Stomach (tissue), 8 donors: ENCODE measurements at regions not wholly inside any gene's neighbourhood (a gene's known extent, or its start where the extent isn't known, plus 50 kb on each side); places are given as distances from the start of the nearest gene placed in this dataset.

Experiments used
- DNase-seq, 2 donors: peaks; one replicate each; pipeline versions ENCODE4 v3.0.0 to v3.0.0-alpha.2; 2013 to 2019
- H3K27ac ChIP-seq, 5 donors: fragments of 200-600 bp in 4 of 5; sonication (generic) in 4 of 5; one replicate each; pipeline ENCODE4 v1.5.1; 2013 to 2019; ENCODE audit warnings: mild to moderate bottlenecking in 1 of 5, moderate library complexity in 1 of 5
- H3K27me3 ChIP-seq, 3 donors: fragments of 200-600 bp; sonication (generic); one replicate each; pipeline ENCODE4 v1.5.1; 2017 to 2019; ENCODE audit warnings: mixed run types in 1 of 3
- H3K36me3 ChIP-seq, 4 donors: fragments of 200-600 bp; sonication (generic); 1 replicate in 3 of 4; 2 replicates in 1 of 4; pipeline ENCODE4 v1.5.1; 2016 to 2019
- H3K4me1 ChIP-seq, 4 donors: fragments of 200-600 bp; sonication (generic); one replicate each; pipeline ENCODE4 v1.5.1; 2016 to 2019
- H3K4me3 ChIP-seq, 4 donors: fragments of 200-600 bp; sonication (generic) in 3 of 4; one replicate each; pipeline ENCODE4 v1.5.1; 2016 to 2019; ENCODE audit warnings: mild to moderate bottlenecking in 1 of 4
- H3K9me3 ChIP-seq, 4 donors: fragments of 200-600 bp; sonication (generic); one replicate each; pipeline ENCODE4 v1.5.1; 2016 to 2019
- CTCF ChIP-seq, 7 experiments: fragments of 450-650 bp in 4 of 7; fragments of 200-600 bp in 3 of 7; sonication (generic) in 3 of 7; IDR thresholded peaks; one replicate each; pipeline ENCODE4 v1.5.1; 2016 to 2019; ENCODE audit warnings: antibody characterized with exemption in 7 of 7, control low read depth in 2 of 7, mild to moderate bottlenecking in 1 of 7
- EP300 ChIP-seq: sonication (generic); formaldehyde crosslinking; IDR thresholded peaks from one replicate; pipeline ENCODE4 v1.6.1; 2017; ENCODE audit warnings: antibody characterized with exemption
- POLR2A ChIP-seq, 4 donors: fragments of 450-650 bp; IDR thresholded peaks; one replicate each; pipeline ENCODE4 v1.6.1; 2016; ENCODE audit warnings: antibody characterized with exemption in 4 of 4, control low read depth in 2 of 4, mild to moderate bottlenecking in 1 of 4, moderate library complexity in 1 of 4
- POLR2AphosphoS5 ChIP-seq, 3 donors: sonication (generic); formaldehyde crosslinking; IDR thresholded peaks; one replicate each; pipeline ENCODE4 v1.6.1; 2016; ENCODE audit warnings: antibody characterized with exemption in 3 of 3
- WGBS, 5 donors: extraction: QIAGEN DNeasy Blood & Tissue Kit in 3 of 5; methylation state at CpG; one replicate each; pipeline versions ENCODE4 v1.1.5 to v1.1.7; 2013 to 2018; 5-methylcytosine and 5-hydroxymethylcytosine counted together
- intact Hi-C: fragments of 100-400 bp; cut with DNase I; formaldehyde crosslinking; loops from one replicate; pipeline ENCODE4 v1.15.1; 2023; ENCODE audit warnings: low total_unique reads
- donor health status: healthy with polysubstance abuse.
- donor health status: Bipolar disorder and iron deficiency.
- donor health status: healthy.

- Histone ChIP-seq H3K4me3 (no peak overlapping the region), H3K4me1 (no peaks in the 10 kb centered on the region), H3K27ac (no peak overlapping the region), H3K9me3 (no peaks in the 10 kb centered on the region), H3K36me3 (no peaks in the 10 kb centered on the region), H3K27me3 (no peaks in the 10 kb centered on the region)
- WGBS, 5 donors: 83 to 95% (median 89%) methylated on average over 2 of the region's 2 CpGs
- intact Hi-C loops: no loop called here
- TF ChIP-seq POLR2A (IDR thresholded peaks at IDR 0.05) (no peak), EP300 (no peak), POLR2AphosphoS5 (IDR thresholded peaks at IDR 0.05) (no peak)
- DNase-seq: no peak
Observed at GRCh38 chr7:110066843-110067242, 1024.1 kb upstream of the LRRN3 start.

DNA sequence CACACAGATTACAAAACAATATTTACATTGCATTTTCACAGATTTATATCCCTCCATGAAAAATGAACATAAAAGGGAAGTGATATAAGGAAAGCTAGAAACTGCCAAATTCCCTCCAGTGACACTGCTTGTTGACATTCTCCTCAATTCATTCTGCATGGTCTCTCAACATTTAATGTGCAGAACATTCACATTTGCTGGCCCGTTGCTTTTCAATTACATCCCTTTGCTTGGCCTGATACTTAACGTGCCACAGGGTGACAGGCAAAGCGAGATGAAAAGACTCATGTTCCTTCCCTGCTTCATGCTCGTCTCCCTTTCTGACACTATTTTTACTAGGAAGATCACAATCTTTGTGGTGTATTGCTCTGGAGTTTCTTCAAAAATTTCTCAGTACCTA is 1019.7 kb upstream of the LRRN3 start:
- no peaks in the 10 kb centered on the region for H3K9me3 ChIP-seq
- TF ChIP-seq EP300 (no peak), POLR2A (IDR thresholded peaks at IDR 0.05) (no peak), POLR2AphosphoS5 (IDR thresholded peaks at IDR 0.05) (no peak), CTCF (IDR thresholded peaks at IDR 0.05) (no peak)
- no peak overlapping the region for H3K27ac ChIP-seq
- DNase-seq: no peak
- H3K4me1 ChIP-seq: no peaks in the 10 kb centered on the region
- no peaks in the 10 kb centered on the region for H3K36me3 ChIP-seq
- WGBS, 5 donors: 74 to 86% (median 79%) methylated on average over 4 of the region's 4 CpGs
- H3K27me3 ChIP-seq: no peaks in the 10 kb centered on the region
- intact Hi-C loops: no loop called here
- H3K4me3 ChIP-seq: no peak overlapping the region

- no peaks in the 10 kb centered on the region for H3K36me3 ChIP-seq
- H3K4me1 ChIP-seq: no peaks in the 10 kb centered on the region
- no peak for DNase-seq
- no peaks in the 10 kb centered on the region for H3K9me3 ChIP-seq
- H3K4me3 ChIP-seq: no peak overlapping the region
- no peak overlapping the region for H3K27ac ChIP-seq
- TF ChIP-seq POLR2A (IDR thresholded peaks at IDR 0.05): no peak
- TF ChIP-seq EP300: no peak
- no peak for TF ChIP-seq CTCF (IDR thresholded peaks at IDR 0.05)
- no peak for TF ChIP-seq POLR2AphosphoS5 (IDR thresholded peaks at IDR 0.05)
- intact Hi-C loops: no loop called here
- 56 to 89% (median 75%) methylated on average over 1 of the region's 1 CpG for WGBS, 5 donors
- no peaks in the 10 kb centered on the region for H3K27me3 ChIP-seq
Observed at GRCh38 chr7:110075450-110075849, 1015.5 kb upstream of the LRRN3 start.

DNA sequence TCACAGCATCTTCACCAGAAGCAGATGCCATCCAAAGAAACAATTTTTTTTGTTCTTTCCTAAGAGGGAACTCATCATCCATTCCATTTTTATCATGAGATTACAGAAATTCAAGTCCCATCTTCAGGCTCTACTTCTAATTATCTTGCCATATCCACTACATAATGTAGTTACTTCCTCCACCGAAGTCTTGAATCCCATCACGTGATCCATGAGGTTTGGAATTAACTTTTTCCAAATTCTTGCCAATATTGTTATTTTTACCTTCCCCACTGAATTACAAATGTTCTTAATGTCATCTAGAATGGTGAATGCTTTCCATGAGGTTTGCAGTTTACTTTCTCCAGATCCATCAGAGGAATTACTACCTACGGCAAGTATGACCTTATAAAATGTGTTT is 1014.7 kb upstream of the LRRN3 start:
- no peak overlapping the region for H3K27ac ChIP-seq
- H3K4me3 ChIP-seq: no peak overlapping the region
- H3K27me3 ChIP-seq: no peaks in the 10 kb centered on the region
- H3K36me3 ChIP-seq: no peaks in the 10 kb centered on the region
- TF ChIP-seq POLR2A (IDR thresholded peaks at IDR 0.05) (no peak), POLR2AphosphoS5 (IDR thresholded peaks at IDR 0.05) (no peak), CTCF (IDR thresholded peaks at IDR 0.05) (no peak), EP300 (no peak)
- H3K9me3 ChIP-seq: no peaks in the 10 kb centered on the region
- no peaks in the 10 kb centered on the region for H3K4me1 ChIP-seq
- intact Hi-C loops: no loop called here
- no peak for DNase-seq
- 83 to 94% (median 90%) methylated on average over 3 of the region's 3 CpGs for WGBS, 5 donors

DNA sequence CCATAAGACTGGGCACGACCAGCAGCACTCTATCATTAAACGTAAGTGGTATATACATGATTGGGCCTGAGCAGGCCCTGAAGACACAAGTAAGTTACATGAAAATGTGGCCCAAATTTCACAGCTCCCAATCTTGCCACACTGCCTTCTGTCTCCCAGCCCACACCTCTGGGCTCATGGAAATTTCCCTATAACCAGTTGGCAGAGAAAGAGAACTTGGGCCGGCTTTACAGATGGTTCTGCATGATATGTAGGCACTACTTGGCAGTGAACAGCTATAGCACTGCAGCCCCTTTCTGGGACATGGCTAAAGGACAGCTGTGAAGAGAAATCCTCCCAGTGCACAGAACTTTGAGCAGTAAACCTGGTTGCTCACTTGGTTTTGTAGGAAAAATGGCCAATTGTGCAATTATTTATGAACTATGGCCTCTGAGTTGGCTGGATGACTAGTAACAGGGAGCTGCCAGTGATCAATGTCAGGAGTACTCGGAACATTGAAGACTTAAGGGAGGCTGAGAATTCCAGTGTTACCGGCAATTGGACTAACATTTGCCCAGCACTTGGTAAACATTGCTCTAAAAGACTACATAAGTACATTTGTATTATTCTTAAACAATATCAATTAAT is 1006.6 kb upstream of the LRRN3 start:
- TF ChIP-seq EP300 (no peak), POLR2AphosphoS5 (IDR thresholded peaks at IDR 0.05) (no peak), POLR2A (IDR thresholded peaks at IDR 0.05) (no peak), CTCF (IDR thresholded peaks at IDR 0.05) (no peak)
- no peak for DNase-seq
- no peak overlapping the region for H3K27ac ChIP-seq
- no peak overlapping the region for H3K4me3 ChIP-seq
- no peaks in the 10 kb centered on the region for H3K36me3 ChIP-seq
- H3K9me3 ChIP-seq: no peaks in the 10 kb centered on the region
- intact Hi-C loops: no loop called here
- no peaks in the 10 kb centered on the region for H3K27me3 ChIP-seq
- WGBS, 5 donors: 47 to 67% (median 57%) methylated on average over 5 of the region's 5 CpGs
- peaks cover 0 to 12% (median 6%) of the 10 kb centered on the region in 4 donors for H3K4me1 ChIP-seq
